ENCODE measurements at regions not wholly inside any gene's neighbourhood (a gene's known extent, or its start where the extent isn't known, plus 50 kb on each side); places are given as distances from the start of the nearest gene placed in this dataset.

DNA sequence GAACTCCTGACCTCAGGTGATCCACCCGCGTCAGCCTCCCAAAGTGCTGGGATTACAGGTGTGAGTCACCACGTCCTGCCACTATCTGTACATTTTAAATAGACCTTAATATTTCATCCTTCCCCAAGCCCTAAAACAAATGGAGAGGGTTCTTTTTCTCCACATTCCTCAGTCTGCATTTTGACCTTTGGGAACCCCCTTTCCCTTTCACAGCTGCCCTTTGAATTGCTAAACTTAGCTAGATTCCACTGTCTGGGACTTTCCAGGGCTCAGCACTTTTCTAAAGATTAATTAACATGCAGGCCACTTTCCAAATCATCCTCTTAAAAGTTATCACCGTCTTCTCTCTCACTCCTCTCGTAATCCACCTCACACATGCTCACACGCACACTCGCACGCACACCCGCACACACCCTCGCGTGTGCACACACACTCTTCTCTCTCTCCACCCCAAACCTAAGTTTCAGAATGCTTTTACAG is 124.2 kb downstream of the TMCO5A start:
- no peak for DNase-seq
- no peak for ATAC-seq
- H3K4me3 Mint-ChIP-seq, result no peak overlapping the region
- peaks cover 2% of the 10 kb centered on the region for H3K4me1 Mint-ChIP-seq (ENCODE audit: low read depth)
- H3K36me3 Mint-ChIP-seq (ENCODE audit: insufficient read depth), result no peaks in the 10 kb centered on the region
- peaks cover 21% of the 10 kb centered on the region for H3K27me3 Mint-ChIP-seq (ENCODE audit: low read depth)
- no peaks in the 10 kb centered on the region for H3K9me3 Mint-ChIP-seq

- H3K4me3 Mint-ChIP-seq, result no peak overlapping the region
- no peak for DNase-seq
- H3K4me1 Mint-ChIP-seq (ENCODE audit: low read depth), result peaks cover 2% of the 10 kb centered on the region
- peaks cover 21% of the 10 kb centered on the region for H3K27me3 Mint-ChIP-seq (ENCODE audit: low read depth)
- H3K9me3 Mint-ChIP-seq, result no peaks in the 10 kb centered on the region
- ATAC-seq, result no peak
- H3K36me3 Mint-ChIP-seq (ENCODE audit: insufficient read depth), result no peaks in the 10 kb centered on the region
Measured at GRCh38 chr15:38059665-38060064, 125.2 kb downstream of the TMCO5A start.

GRCh38 chr15:38061856-38062649 is 127.6 kb downstream of the TMCO5A start:
- Mint-ChIP-seq H3K4me3 (no peak overlapping the region), H3K27me3 (ENCODE audit: low read depth) (peaks cover 26% of the 10 kb centered on the region), H3K9me3 (no peaks in the 10 kb centered on the region), H3K36me3 (ENCODE audit: insufficient read depth) (no peaks in the 10 kb centered on the region), H3K4me1 (ENCODE audit: low read depth) (peaks cover 2% of the 10 kb centered on the region)
- DNase-seq (no peak), ATAC-seq (no peak)

DNA sequence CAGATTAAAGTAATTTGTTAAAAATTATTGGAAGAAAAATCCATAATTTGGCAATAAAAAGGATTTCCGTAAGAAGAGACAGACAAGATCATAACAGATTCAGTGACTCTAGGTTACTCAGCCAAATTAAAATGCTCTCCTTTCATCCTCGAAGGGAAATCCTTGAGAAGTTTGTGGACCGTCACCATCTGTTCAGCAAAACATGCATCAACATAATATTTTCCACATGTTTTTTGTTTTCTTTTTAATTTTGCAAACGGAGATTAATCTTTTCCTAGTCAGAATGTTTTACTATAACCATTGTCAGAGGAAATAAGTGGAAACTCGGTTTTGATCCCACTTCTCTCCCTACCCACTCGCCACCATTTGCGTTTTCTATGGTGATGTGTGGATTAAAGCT is 128.3 kb downstream of the TMCO5A start:
- Mint-ChIP-seq H3K27me3 (ENCODE audit: low read depth) (peaks cover 26% of the 10 kb centered on the region), H3K4me1 (ENCODE audit: low read depth) (peaks cover 2% of the 10 kb centered on the region), H3K9me3 (no peaks in the 10 kb centered on the region), H3K36me3 (ENCODE audit: insufficient read depth) (no peaks in the 10 kb centered on the region), H3K4me3 (no peak overlapping the region)
- no peak for DNase-seq
- ATAC-seq, result no peak

- Mint-ChIP-seq H3K9me3 (no peaks in the 10 kb centered on the region), H3K27me3 (ENCODE audit: low read depth) (peaks cover 39% of the 10 kb centered on the region)
Measured at GRCh38 chr15:38065721-38066345, 131.4 kb downstream of the TMCO5A start.

GRCh38 chr15:38066612-38067011 is 132.2 kb downstream of the TMCO5A start:
- H3K36me3 Mint-ChIP-seq (ENCODE audit: insufficient read depth), result no peaks in the 10 kb centered on the region
- ATAC-seq, result no peak
- H3K4me3 Mint-ChIP-seq, result no peak overlapping the region
- H3K9me3 Mint-ChIP-seq, result no peaks in the 10 kb centered on the region
- peaks cover 18% of the 10 kb centered on the region for H3K4me1 Mint-ChIP-seq (ENCODE audit: low read depth)
- DNase-seq, result no peak
- H3K27me3 Mint-ChIP-seq (ENCODE audit: low read depth), result peaks cover 35% of the 10 kb centered on the region

More at GRCh38 chr15:38065721-38066345, 131.4 kb downstream of the TMCO5A start:
- Mint-ChIP-seq H3K4me3 (no peak overlapping the region), H3K36me3 (ENCODE audit: insufficient read depth) (no peaks in the 10 kb centered on the region), H3K4me1 (ENCODE audit: low read depth) (peaks cover 16% of the 10 kb centered on the region)
- ATAC-seq (no peak), DNase-seq (no peak)

DNA sequence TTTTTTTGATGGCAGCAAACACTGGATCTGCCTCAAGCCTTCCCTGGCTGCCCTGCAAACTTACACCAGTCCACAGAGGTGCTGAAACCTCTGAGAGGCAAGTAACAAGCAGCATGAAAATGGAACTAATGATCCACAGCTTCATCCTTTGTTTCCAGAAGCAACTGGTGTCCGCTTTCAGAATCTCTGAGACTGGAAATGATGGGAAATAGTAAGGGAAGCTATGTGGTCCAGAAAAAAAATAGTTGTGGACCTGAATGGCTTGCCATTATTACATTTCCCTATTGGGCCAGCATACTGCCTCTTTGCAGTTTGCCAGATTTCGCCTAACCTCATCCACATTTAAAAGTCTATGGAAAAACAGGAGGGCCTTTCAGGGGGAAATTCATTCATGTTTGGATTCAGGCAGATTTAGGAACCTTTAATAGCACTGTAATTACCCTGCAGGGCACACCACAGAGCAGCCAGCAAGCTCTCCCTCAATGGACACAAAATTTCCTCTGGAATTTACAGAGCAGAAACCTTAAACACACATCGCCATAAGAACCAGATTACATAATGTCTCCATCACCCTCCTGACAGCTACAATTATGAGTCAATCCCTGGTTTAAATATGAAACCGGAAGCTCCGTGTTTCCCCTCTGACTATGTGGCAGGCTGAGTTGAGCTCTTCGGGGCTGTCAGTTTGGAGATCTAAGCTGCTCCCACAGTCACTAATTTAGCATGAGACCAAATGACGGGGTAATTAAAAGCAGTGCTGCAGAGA is 134.4 kb downstream of the TMCO5A start:
- H3K9me3 Mint-ChIP-seq, result no peaks in the 10 kb centered on the region
- DNase-seq (no peak), ATAC-seq (peak; percentile 79 to 83)
- H3K36me3 Mint-ChIP-seq (ENCODE audit: insufficient read depth), result no peaks in the 10 kb centered on the region
- peaks cover 26% of the 10 kb centered on the region for H3K4me1 Mint-ChIP-seq (ENCODE audit: low read depth)
- H3K27me3 Mint-ChIP-seq (ENCODE audit: low read depth), result peaks cover 46% of the 10 kb centered on the region
- H3K4me3 Mint-ChIP-seq, result no peak overlapping the region

- Mint-ChIP-seq H3K27me3 (ENCODE audit: low read depth) (peaks cover 53% of the 10 kb centered on the region), H3K9me3 (no peaks in the 10 kb centered on the region), H3K4me1 (ENCODE audit: low read depth) (peaks cover 26% of the 10 kb centered on the region), H3K36me3 (ENCODE audit: insufficient read depth) (no peaks in the 10 kb centered on the region), H3K4me3 (no peak overlapping the region)
- ATAC-seq (peak; percentile 34 to 38), DNase-seq (no peak)
Measured at GRCh38 chr15:38069511-38070011, 135.1 kb downstream of the TMCO5A start.

GRCh38 chr15:38070778-38071177 is 136.3 kb downstream of the TMCO5A start:
- H3K36me3 Mint-ChIP-seq (ENCODE audit: insufficient read depth), result no peaks in the 10 kb centered on the region
- no peak overlapping the region for H3K4me3 Mint-ChIP-seq
- no peaks in the 10 kb centered on the region for H3K9me3 Mint-ChIP-seq
- no peak for ATAC-seq
- peaks cover 26% of the 10 kb centered on the region for H3K4me1 Mint-ChIP-seq (ENCODE audit: low read depth)
- peaks cover 54% of the 10 kb centered on the region for H3K27me3 Mint-ChIP-seq (ENCODE audit: low read depth)
- DNase-seq, result no peak

- ATAC-seq, result no peak
- H3K27me3 Mint-ChIP-seq (ENCODE audit: low read depth), result peaks cover 53% of the 10 kb centered on the region
- H3K9me3 Mint-ChIP-seq, result no peaks in the 10 kb centered on the region
- peaks cover 26% of the 10 kb centered on the region for H3K4me1 Mint-ChIP-seq (ENCODE audit: low read depth)
- no peak for DNase-seq
- H3K4me3 Mint-ChIP-seq, result no peak overlapping the region
- no peaks in the 10 kb centered on the region for H3K36me3 Mint-ChIP-seq (ENCODE audit: insufficient read depth)
Measured at GRCh38 chr15:38071211-38071972, 137.0 kb downstream of the TMCO5A start.

DNA sequence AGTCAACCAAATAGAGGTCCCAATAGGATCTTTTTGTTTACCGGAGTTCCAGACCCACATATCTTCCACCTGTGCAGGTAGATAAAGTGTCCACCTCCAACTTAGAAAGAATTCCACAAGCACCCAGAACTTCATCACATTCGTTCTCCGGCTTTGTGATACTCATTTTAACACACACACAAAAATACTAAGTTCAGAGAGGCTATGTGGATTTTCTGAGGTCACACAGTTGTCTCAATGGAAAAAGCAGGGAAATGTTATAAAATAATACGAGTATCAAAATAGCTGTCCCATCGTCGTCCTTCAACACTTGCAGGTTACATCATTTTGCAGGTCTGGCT is 137.5 kb downstream of the TMCO5A start:
- peaks cover 26% of the 10 kb centered on the region for H3K4me1 Mint-ChIP-seq (ENCODE audit: low read depth)
- peaks cover 53% of the 10 kb centered on the region for H3K27me3 Mint-ChIP-seq (ENCODE audit: low read depth)
- DNase-seq, result no peak
- H3K36me3 Mint-ChIP-seq (ENCODE audit: insufficient read depth), result no peaks in the 10 kb centered on the region
- ATAC-seq, result no peak
- no peaks in the 10 kb centered on the region for H3K9me3 Mint-ChIP-seq
- peak overlapping the region; percentile 61 for H3K4me3 Mint-ChIP-seq

GRCh38 chr15:38072348-38073177 is 138.1 kb downstream of the TMCO5A start:
- peaks cover 28% of the 10 kb centered on the region for H3K4me1 Mint-ChIP-seq (ENCODE audit: low read depth)

More at GRCh38 chr15:38072348-38073177, 138.1 kb downstream of the TMCO5A start:
- Mint-ChIP-seq H3K4me3 (peak overlapping the region; percentile 61), H3K36me3 (ENCODE audit: insufficient read depth) (no peaks in the 10 kb centered on the region), H3K27me3 (ENCODE audit: low read depth) (peaks cover 53% of the 10 kb centered on the region), H3K9me3 (no peaks in the 10 kb centered on the region)
- DNase-seq (no peak), ATAC-seq (peak; percentile 45 to 55)

Data from activated T-cell treated with anti-CD3 and anti-CD28 coated beads, Interleukin-2, amount 50 U/mL, for 4 hours (primary cell).